Common myeloid progenitor, CD34-positive (primary cell): ENCODE measurements at regions not wholly inside any gene's neighbourhood (a gene's known extent, or its start where the extent isn't known, plus 50 kb on each side); places are given as distances from the start of the nearest gene placed in this dataset.
"Not testable (repeated sequence)": the region's sequence is repeated elsewhere in the genome, so short reads cannot be mapped to it uniquely, and the experiment has no call there.

Experiments
- CTCF ChIA-PET: fragments of 350-600 bp; sonication (Branson Sonifier 250); formaldehyde crosslinking; loops from one replicate; lab custom pipeline; 2021; ENCODE audit warnings: antibody characterized with exemption; lab: Charles Lee
- POLR2A ChIA-PET: fragments of 350-600 bp; sonication (Branson Sonifier 250); formaldehyde crosslinking; loops from one replicate; lab custom pipeline; 2021; ENCODE audit warnings: antibody characterized with exemption; lab: Charles Lee
- DNase-seq, 3 donors: peaks; one replicate each; pipeline versions ENCODE4 v3.0.0 to v3.0.0-alpha.2; 2013
- H3K27ac ChIP-seq, 2 experiments: 1 replicate in 1 of 2; 2 replicates in 1 of 2; pipeline ENCODE4 v1.7.0; 2013; ENCODE audit warnings: inconsistent platforms in 2 of 2, low read length in 2 of 2, mild to moderate bottlenecking in 2 of 2, low read depth in 1 of 2, moderate library complexity in 1 of 2; ENCODE audit not compliant: severe bottlenecking in 2 of 2, insufficient read depth in 1 of 2, poor library complexity in 1 of 2
- H3K27me3 ChIP-seq, 5 experiments: replicated peaks in 2 of 5; 1 replicate in 3 of 5; 2 replicates in 2 of 5; pipeline versions ENCODE4 v1.6.1 to v1.7.0; 2013; ENCODE audit warnings: low read length in 4 of 5, mild to moderate bottlenecking in 2 of 5, moderate library complexity in 2 of 5, inconsistent platforms in 1 of 5; ENCODE audit not compliant: insufficient read depth in 5 of 5, control insufficient read depth in 4 of 5
- H3K36me3 ChIP-seq, 4 experiments: 1 replicate in 2 of 4; 2 replicates in 2 of 4; pipeline versions ENCODE4 v1.6.1 to v1.7.0; 2013; ENCODE audit warnings: low read length in 3 of 4, control low read depth in 1 of 4, mild to moderate bottlenecking in 1 of 4; ENCODE audit not compliant: control insufficient read depth in 4 of 4, insufficient read depth in 4 of 4
- H3K4me1 ChIP-seq, 4 experiments: 1 replicate in 3 of 4; 2 replicates in 1 of 4; pipeline versions ENCODE4 v1.6.1 to v1.7.1; 2013; ENCODE audit warnings: low read length in 3 of 4, mild to moderate bottlenecking in 3 of 4, control low read depth in 1 of 4, inconsistent platforms in 1 of 4, moderate library complexity in 1 of 4; ENCODE audit not compliant: control insufficient read depth in 4 of 4, insufficient read depth in 4 of 4; ENCODE audit errors: control extremely low read depth in 1 of 4
- H3K4me3 ChIP-seq, 7 experiments: 1 replicate in 4 of 7; 2 replicates in 3 of 7; pipeline versions ENCODE4 v1.5.1 to v1.7.0; 2013; ENCODE audit warnings: mild to moderate bottlenecking in 7 of 7, low read length in 6 of 7, moderate library complexity in 6 of 7, inconsistent platforms in 2 of 7, low read depth in 2 of 7, control low read depth in 1 of 7; ENCODE audit not compliant: insufficient read depth in 4 of 7, control insufficient read depth in 1 of 7; ENCODE audit errors: extremely low read depth in 1 of 7
- H3K9me3 ChIP-seq, 5 experiments: 1 replicate in 4 of 5; 2 replicates in 1 of 5; pipeline versions ENCODE4 v1.6.1 to v1.7.1; 2013; ENCODE audit warnings: low read length in 4 of 5, mild to moderate bottlenecking in 2 of 5, inconsistent platforms in 1 of 5, low read depth in 1 of 5, moderate library complexity in 1 of 5; ENCODE audit not compliant: control insufficient read depth in 4 of 5, insufficient read depth in 2 of 5; ENCODE audit errors: control extremely low read depth in 1 of 5
- WGBS: methylation state at CpG from one replicate; pipeline ENCODE4 v1.1.5; 2013; ENCODE audit not compliant: insufficient coverage; 5-methylcytosine and 5-hydroxymethylcytosine counted together

- POLR2A ChIA-PET, H3K4me1 ChIP-seq, H3K27ac ChIP-seq, CTCF ChIA-PET, H3K36me3 ChIP-seq, DNase-seq, H3K27me3 ChIP-seq, H3K9me3 ChIP-seq, H3K4me3 ChIP-seq: not testable (repeated sequence)
- 100% methylated on average over 1 of the region's 1 CpG for WGBS
Observed at GRCh38 chr9:138198963-138199362, 321.4 kb downstream of the CACNA1B start.

DNA sequence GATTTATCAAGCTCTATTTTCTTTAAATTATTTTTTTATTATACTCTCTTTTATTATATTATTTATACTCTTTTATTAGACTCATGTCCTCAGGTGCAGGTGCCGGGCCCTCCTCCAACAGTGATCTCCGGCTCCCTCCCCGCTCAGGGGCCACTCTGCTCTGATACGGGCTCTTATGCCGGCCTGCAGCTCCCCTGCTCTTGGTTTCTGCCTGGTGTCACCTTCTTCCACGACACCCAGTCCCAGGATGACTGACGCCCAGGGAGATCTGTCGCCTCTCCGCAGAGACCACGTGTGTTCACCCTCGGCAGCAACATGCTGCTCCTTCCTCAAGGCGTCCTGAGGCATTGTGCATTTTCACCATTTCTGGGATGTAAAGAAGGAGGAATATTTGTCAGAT, 322.3 kb downstream of the CACNA1B start:
- H3K27ac ChIP-seq, H3K27me3 ChIP-seq, H3K4me1 ChIP-seq, POLR2A ChIA-PET, DNase-seq, CTCF ChIA-PET, H3K36me3 ChIP-seq, H3K9me3 ChIP-seq, H3K4me3 ChIP-seq: not testable (repeated sequence)
- WGBS, result 89% methylated on average over 5 of the region's 12 CpGs

DNA sequence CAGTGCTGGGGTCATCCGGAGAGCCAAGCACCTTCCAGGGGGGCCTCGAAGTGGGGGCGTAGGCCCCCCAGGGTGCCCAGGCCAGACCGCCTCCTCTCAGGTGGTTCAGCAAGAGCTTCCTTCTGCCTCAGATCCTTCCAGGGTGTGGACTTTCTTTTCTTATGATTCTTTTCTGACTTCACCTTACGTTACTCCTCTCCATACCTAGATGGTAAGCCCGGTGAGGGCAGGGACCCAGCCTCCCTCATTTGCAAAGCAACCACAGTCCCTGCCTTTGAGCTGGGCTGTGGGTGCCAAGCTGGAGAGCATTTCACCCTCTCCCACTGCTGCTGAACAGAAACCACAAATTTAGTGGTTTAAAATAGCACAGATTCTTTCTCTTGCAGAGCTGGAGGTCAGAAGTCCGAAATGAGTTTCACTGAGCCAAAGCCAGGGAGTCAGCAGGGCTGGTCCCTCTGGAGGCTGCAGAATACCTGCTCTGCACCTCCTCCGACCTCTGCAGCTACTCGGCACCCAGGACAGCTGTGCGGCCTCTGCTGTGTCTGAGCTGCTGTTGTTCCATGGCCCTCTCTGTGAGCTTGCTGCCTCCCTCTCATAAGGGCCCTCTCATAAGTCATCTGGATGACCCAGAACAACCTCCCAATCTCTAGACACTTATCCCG, 323.0 kb downstream of the CACNA1B start:
- CTCF ChIA-PET, H3K27ac ChIP-seq, H3K4me3 ChIP-seq, H3K36me3 ChIP-seq, POLR2A ChIA-PET, DNase-seq, H3K4me1 ChIP-seq, H3K27me3 ChIP-seq, H3K9me3 ChIP-seq: not testable (repeated sequence)
- WGBS, result no CpG with 5 or more reads among the region's 11 CpGs

DNA sequence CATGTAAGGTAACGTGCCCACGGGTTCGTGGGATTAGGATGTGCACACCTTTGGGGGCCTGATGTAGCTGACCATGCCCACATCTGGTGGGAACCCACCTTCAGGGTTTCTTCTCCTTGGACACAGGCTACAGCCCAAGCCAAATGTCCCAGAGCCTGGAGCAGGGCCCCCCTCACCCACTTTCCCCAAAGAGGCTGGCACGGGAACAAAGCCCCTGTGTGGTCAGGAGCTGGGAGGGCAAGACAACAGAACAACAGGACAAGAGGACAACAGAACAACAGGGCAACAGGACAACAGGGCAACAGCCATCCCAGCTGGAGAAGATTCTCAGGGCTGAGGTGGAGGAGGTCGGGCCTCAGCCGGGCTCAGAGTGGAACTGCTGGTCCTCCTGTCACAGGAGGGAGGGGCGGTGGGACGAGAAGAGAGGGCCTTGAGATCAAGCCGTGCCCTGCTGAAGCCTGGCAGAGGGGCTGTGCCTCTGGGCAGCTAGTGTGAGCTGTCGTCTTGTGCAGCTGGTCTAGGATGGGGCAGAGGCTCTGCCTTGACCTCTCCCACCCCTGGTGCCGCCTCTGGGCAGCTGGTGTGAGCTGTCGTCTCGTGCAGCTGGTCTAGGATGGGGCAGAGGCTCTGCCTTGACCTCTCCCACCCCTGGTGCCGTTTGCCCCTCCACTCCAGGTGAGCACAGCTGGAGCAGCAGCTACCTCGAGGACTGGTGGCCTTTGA, 323.7 kb downstream of the CACNA1B start:
- H3K4me1 ChIP-seq, POLR2A ChIA-PET, H3K27me3 ChIP-seq, H3K27ac ChIP-seq, DNase-seq, H3K9me3 ChIP-seq, H3K4me3 ChIP-seq, CTCF ChIA-PET, H3K36me3 ChIP-seq: not testable (repeated sequence)
- WGBS, result 85% methylated on average over 2 of the region's 15 CpGs

DNA sequence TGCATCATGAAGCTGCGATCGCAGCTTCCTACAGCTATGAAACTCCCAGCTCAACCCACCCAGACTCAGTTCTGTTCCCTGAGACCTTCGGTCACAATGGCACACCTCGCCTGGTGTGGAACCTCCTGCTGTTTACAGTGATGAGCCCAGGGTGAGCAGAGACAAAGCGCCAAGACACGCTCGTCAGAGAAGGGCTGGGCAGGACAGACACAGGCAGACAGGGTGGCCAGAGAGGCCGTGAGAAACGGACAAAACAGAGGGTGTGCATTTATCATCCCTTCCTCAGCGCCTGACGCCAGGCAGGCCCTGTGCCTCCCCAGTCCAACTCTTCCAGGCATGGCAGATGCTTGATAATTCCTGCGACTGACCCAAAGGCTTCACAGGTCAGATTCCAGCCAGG, 324.5 kb downstream of the CACNA1B start:
- 100% methylated on average over 3 of the region's 12 CpGs for WGBS
- CTCF ChIA-PET, result not testable (repeated sequence)

GRCh38 chr9:138203304-138203703, 325.7 kb downstream of the CACNA1B start:
- H3K4me3 ChIP-seq, H3K27ac ChIP-seq, H3K4me1 ChIP-seq, H3K27me3 ChIP-seq, H3K36me3 ChIP-seq, H3K9me3 ChIP-seq, CTCF ChIA-PET, DNase-seq, POLR2A ChIA-PET: not testable (repeated sequence)
- WGBS, result 74% methylated on average over 5 of the region's 7 CpGs

More for the DNA sequence above, 324.5 kb downstream of the CACNA1B start:
- H3K27ac ChIP-seq, H3K4me3 ChIP-seq, H3K9me3 ChIP-seq, POLR2A ChIA-PET, DNase-seq, H3K27me3 ChIP-seq, H3K4me1 ChIP-seq, H3K36me3 ChIP-seq: not testable (repeated sequence)

GRCh38 chr9:138203872-138204271, 326.3 kb downstream of the CACNA1B start:
- 87% methylated on average over 7 of the region's 9 CpGs for WGBS
- DNase-seq, H3K9me3 ChIP-seq, H3K36me3 ChIP-seq, H3K27me3 ChIP-seq, CTCF ChIA-PET, POLR2A ChIA-PET, H3K27ac ChIP-seq, H3K4me3 ChIP-seq, H3K4me1 ChIP-seq: not testable (repeated sequence)
